A673 (cell line): ENCODE measurements at regions not wholly inside any gene's neighbourhood (a gene's known extent, or its start where the extent isn't known, plus 50 kb on each side); places are given as distances from the start of the nearest gene placed in this dataset.
"Not testable (repeated sequence)": the region's sequence is repeated elsewhere in the genome, so short reads cannot be mapped to it uniquely, and the experiment has no call there.

ENCODE experiments used
- EZH2 ChIP-seq: fragments of 200-600 bp; sonication (generic); IDR thresholded peaks from 2 replicates; pipeline ENCODE4 v1.6.1; 2017; ENCODE audit warnings: borderline replicate concordance, low read depth, mild to moderate bottlenecking, mixed read lengths, antibody characterized with exemption, low read length; ENCODE audit not compliant: poor library complexity, severe bottlenecking
- TF ChIP-seq, protein P1 (sequence below): fragments of 300-800, 200-600 bp; sonication (generic); conservative IDR thresholded peaks from 2 replicates; pipeline ENCODE4 v1.5.1; 2017; ENCODE audit warnings: low read depth, mild to moderate bottlenecking, antibody characterized with exemption, low read length, moderate library complexity, mixed read lengths

GRCh38 chr15:84401461-84401860 is 165.9 kb downstream of the GOLGA6L4 start:
- TF ChIP-seq, protein P1, sequence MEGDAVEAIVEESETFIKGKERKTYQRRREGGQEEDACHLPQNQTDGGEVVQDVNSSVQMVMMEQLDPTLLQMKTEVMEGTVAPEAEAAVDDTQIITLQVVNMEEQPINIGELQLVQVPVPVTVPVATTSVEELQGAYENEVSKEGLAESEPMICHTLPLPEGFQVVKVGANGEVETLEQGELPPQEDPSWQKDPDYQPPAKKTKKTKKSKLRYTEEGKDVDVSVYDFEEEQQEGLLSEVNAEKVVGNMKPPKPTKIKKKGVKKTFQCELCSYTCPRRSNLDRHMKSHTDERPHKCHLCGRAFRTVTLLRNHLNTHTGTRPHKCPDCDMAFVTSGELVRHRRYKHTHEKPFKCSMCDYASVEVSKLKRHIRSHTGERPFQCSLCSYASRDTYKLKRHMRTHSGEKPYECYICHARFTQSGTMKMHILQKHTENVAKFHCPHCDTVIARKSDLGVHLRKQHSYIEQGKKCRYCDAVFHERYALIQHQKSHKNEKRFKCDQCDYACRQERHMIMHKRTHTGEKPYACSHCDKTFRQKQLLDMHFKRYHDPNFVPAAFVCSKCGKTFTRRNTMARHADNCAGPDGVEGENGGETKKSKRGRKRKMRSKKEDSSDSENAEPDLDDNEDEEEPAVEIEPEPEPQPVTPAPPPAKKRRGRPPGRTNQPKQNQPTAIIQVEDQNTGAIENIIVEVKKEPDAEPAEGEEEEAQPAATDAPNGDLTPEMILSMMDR = not testable (repeated sequence)
- TF ChIP-seq EZH2 = not testable (repeated sequence)
